ENCODE measurements at regions not wholly inside any gene's neighbourhood (a gene's known extent, or its start where the extent isn't known, plus 50 kb on each side); places are given as distances from the start of the nearest gene placed in this dataset.
"Not testable (repeated sequence)": the region's sequence is repeated elsewhere in the genome, so short reads cannot be mapped to it uniquely, and the experiment has no call there.

- H3K4me3 ChIP-seq (ENCODE audit: severe bottlenecking), result no peak overlapping the region
- H3K4me1 ChIP-seq (ENCODE audit: insufficient read depth, poor library complexity, severe bottlenecking), result no peaks in the 10 kb centered on the region
- ATAC-seq (ENCODE audit: low read depth) (no peak), DNase-seq (ENCODE audit: low spot score) (no peak)
- no peaks in the 10 kb centered on the region for H3K36me3 ChIP-seq (ENCODE audit: low read depth)
- H3K27me3 ChIP-seq (ENCODE audit: insufficient read depth, poor library complexity, severe bottlenecking), result no peaks in the 10 kb centered on the region
- H3K9me3 ChIP-seq (ENCODE audit: severe bottlenecking), result no peaks in the 10 kb centered on the region
- no peak overlapping the region for H3K27ac ChIP-seq (ENCODE audit: poor library complexity, severe bottlenecking)
- TF ChIP-seq, protein P1, sequence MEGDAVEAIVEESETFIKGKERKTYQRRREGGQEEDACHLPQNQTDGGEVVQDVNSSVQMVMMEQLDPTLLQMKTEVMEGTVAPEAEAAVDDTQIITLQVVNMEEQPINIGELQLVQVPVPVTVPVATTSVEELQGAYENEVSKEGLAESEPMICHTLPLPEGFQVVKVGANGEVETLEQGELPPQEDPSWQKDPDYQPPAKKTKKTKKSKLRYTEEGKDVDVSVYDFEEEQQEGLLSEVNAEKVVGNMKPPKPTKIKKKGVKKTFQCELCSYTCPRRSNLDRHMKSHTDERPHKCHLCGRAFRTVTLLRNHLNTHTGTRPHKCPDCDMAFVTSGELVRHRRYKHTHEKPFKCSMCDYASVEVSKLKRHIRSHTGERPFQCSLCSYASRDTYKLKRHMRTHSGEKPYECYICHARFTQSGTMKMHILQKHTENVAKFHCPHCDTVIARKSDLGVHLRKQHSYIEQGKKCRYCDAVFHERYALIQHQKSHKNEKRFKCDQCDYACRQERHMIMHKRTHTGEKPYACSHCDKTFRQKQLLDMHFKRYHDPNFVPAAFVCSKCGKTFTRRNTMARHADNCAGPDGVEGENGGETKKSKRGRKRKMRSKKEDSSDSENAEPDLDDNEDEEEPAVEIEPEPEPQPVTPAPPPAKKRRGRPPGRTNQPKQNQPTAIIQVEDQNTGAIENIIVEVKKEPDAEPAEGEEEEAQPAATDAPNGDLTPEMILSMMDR (IDR thresholded peaks at IDR 0.05; ENCODE audit: poor library complexity, severe bottlenecking), result no peak
Observed at GRCh38 chr12:73221398-73221797, 949.2 kb downstream of the TRHDE start.

DNA sequence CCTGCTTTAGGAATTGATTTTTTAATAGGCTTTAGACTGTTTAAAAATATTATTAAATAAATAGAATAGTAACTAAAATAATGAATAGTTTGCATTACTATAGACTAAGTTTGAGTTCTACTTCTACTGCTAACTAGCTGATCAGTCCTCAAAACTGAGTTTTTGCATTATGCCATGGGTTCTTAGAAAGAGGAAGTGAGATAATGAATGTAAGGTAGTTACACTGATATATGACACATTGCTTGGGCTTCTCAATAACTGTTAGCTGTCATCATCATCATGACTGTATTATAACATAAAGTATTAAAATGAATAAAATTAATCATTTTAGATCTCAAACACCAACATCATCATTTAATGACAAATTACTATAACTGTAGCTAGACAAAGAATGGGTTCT lies 949.7 kb downstream of the TRHDE start:
- Histone ChIP-seq H3K9me3 (ENCODE audit: severe bottlenecking) (no peaks in the 10 kb centered on the region), H3K27ac (ENCODE audit: poor library complexity, severe bottlenecking) (no peak overlapping the region), H3K36me3 (ENCODE audit: low read depth) (no peaks in the 10 kb centered on the region), H3K27me3 (ENCODE audit: insufficient read depth, poor library complexity, severe bottlenecking) (no peaks in the 10 kb centered on the region), H3K4me3 (ENCODE audit: severe bottlenecking) (no peak overlapping the region), H3K4me1 (ENCODE audit: insufficient read depth, poor library complexity, severe bottlenecking) (no peaks in the 10 kb centered on the region)
- DNase-seq (ENCODE audit: low spot score), result no peak
- TF ChIP-seq, protein P1 (IDR thresholded peaks at IDR 0.05; ENCODE audit: poor library complexity, severe bottlenecking), result no peak
- no peak for ATAC-seq (ENCODE audit: low read depth)

DNA sequence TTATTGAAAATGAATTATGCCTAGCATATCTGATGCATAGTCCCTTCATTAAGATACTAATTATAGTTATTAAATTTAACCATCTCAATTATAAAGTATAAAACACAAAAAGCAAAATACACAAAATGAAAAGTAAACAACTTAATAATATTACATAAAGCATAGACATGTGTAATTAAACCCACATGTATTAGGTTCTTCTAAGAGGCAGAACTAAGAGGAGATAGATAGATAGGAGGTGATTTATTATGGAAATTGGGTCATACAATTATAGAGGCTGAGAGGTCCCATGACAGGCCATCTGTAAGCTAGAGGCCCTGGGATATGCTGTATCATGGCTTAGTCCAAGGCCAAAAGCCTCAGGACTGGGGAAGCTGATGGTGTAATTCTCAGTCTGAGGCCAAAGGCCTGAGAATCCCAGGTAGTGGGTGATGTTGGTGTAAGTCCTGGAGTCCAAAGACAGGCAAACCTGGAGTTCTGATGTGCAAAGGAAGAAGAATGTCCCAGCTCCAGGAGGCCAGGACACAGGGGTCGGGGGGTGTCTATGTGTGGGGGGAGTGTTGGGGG lies 953.3 kb downstream of the TRHDE start:
- no peaks in the 10 kb centered on the region for H3K9me3 ChIP-seq (ENCODE audit: severe bottlenecking)
- no peaks in the 10 kb centered on the region for H3K4me1 ChIP-seq (ENCODE audit: insufficient read depth, poor library complexity, severe bottlenecking)
- TF ChIP-seq, protein P1 (IDR thresholded peaks at IDR 0.05; ENCODE audit: poor library complexity, severe bottlenecking), result no peak
- H3K4me3 ChIP-seq (ENCODE audit: severe bottlenecking), result no peak overlapping the region
- DNase-seq (ENCODE audit: low spot score) (no peak), ATAC-seq (ENCODE audit: low read depth) (no peak)
- no peaks in the 10 kb centered on the region for H3K36me3 ChIP-seq (ENCODE audit: low read depth)
- no peaks in the 10 kb centered on the region for H3K27me3 ChIP-seq (ENCODE audit: insufficient read depth, poor library complexity, severe bottlenecking)
- H3K27ac ChIP-seq (ENCODE audit: poor library complexity, severe bottlenecking), result no peak overlapping the region

- TF ChIP-seq, protein P1 (IDR thresholded peaks at IDR 0.05; ENCODE audit: poor library complexity, severe bottlenecking), result no peak
- DNase-seq (ENCODE audit: low spot score) (no peak), ATAC-seq (ENCODE audit: low read depth) (no peak)
- Histone ChIP-seq H3K27ac (ENCODE audit: poor library complexity, severe bottlenecking) (no peak overlapping the region), H3K4me3 (ENCODE audit: severe bottlenecking) (no peak overlapping the region), H3K4me1 (ENCODE audit: insufficient read depth, poor library complexity, severe bottlenecking) (no peaks in the 10 kb centered on the region), H3K27me3 (ENCODE audit: insufficient read depth, poor library complexity, severe bottlenecking) (no peaks in the 10 kb centered on the region), H3K36me3 (ENCODE audit: low read depth) (no peaks in the 10 kb centered on the region), H3K9me3 (ENCODE audit: severe bottlenecking) (no peaks in the 10 kb centered on the region)
Observed at GRCh38 chr12:73225941-73226340, 953.8 kb downstream of the TRHDE start.

- no peak for ATAC-seq (ENCODE audit: low read depth)
- Histone ChIP-seq H3K4me3 (ENCODE audit: severe bottlenecking) (no peak overlapping the region), H3K4me1 (ENCODE audit: insufficient read depth, poor library complexity, severe bottlenecking) (no peaks in the 10 kb centered on the region), H3K27ac (ENCODE audit: poor library complexity, severe bottlenecking) (no peak overlapping the region), H3K9me3 (ENCODE audit: severe bottlenecking) (no peaks in the 10 kb centered on the region), H3K27me3 (ENCODE audit: insufficient read depth, poor library complexity, severe bottlenecking) (no peaks in the 10 kb centered on the region), H3K36me3 (ENCODE audit: low read depth) (no peaks in the 10 kb centered on the region)
- TF ChIP-seq, protein P1 (IDR thresholded peaks at IDR 0.05; ENCODE audit: poor library complexity, severe bottlenecking), result no peak
- no peak for DNase-seq (ENCODE audit: low spot score)
Observed at GRCh38 chr12:73226593-73226992, 954.4 kb downstream of the TRHDE start.

DNA sequence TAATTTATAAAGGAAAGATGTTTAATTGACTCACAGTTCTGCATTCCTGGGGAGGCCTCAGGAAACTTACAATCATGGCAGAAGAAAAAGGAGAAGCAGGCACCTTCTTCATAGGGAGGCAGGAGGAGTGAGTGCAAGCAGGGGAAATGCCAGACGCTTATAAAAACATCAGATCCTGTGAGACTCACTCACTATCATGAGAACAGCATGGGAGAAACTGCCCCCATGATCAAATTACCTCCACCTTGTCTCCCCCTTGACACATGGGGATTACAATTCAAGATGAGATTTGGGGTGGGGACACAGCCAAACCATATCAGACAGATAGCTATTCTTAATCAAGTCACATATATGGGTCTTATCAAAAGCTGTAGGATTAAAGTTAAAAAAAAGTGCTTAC lies 956.7 kb downstream of the TRHDE start:
- H3K27ac ChIP-seq (ENCODE audit: poor library complexity, severe bottlenecking); H3K4me3 ChIP-seq (ENCODE audit: severe bottlenecking); H3K27me3 ChIP-seq (ENCODE audit: insufficient read depth, poor library complexity, severe bottlenecking); DNase-seq (ENCODE audit: low spot score); ATAC-seq (ENCODE audit: low read depth); H3K36me3 ChIP-seq (ENCODE audit: low read depth); H3K9me3 ChIP-seq (ENCODE audit: severe bottlenecking); H3K4me1 ChIP-seq (ENCODE audit: insufficient read depth, poor library complexity, severe bottlenecking): not testable (repeated sequence)

All from RWPE2 (cell line).